Stimulated activated CD4-positive, alpha-beta T cell treated with anti-CD3 and anti-CD28 coated beads, Interleukin-2, amount 100 ng/mL, for 24 hours (primary cell): ENCODE measurements at regions not wholly inside any gene's neighbourhood (a gene's known extent, or its start where the extent isn't known, plus 50 kb on each side); places are given as distances from the start of the nearest gene placed in this dataset.
A peak's percentile ranks its signal among the peaks of the same experiment; 100 is the strongest.

Experiments used
- DNase-seq, 2 donors: peaks; one replicate each; pipeline ENCODE4 v3.0.0-alpha.2; 2020

DNA sequence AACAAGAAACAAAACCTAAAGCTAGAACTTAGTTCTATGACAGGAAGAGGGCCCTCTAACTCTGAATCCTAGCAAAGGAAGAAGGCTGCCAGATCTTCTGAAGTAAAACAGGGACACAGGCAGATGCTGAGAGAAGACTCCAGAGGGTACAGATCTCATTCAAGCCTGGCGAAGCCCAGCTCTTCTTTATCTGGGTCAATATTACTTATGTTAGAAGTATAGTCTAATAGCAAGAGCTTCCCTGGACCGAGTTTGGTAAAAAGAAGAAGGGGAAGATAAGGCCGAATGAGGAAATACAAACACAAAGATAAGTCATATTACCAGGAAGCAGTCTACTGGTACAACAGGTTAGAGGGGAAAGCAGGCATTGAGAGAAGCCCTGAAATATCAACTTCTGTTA lies 79.9 kb upstream of the CCDC91 start:
- DNase-seq = no peak

DNA sequence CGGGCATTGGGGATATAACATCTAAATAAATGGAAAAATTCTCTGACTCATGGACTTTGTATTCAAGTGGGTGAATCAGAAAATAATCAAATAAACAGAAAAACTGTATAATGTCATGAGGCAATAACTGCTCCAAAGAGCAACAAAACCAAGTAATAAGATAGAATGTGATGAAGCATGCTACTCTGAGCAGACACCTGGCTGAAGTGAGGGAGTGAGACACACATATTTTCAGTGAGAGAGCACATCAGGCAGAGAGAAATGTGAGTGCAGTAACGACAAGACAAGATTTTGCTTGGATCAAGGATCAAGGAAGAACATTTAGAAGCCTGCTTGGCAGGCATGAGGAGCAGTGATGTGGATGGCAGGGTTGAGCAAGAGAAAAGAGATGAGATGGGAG lies 75.8 kb upstream of the CCDC91 start:
- no peak for DNase-seq

DNA sequence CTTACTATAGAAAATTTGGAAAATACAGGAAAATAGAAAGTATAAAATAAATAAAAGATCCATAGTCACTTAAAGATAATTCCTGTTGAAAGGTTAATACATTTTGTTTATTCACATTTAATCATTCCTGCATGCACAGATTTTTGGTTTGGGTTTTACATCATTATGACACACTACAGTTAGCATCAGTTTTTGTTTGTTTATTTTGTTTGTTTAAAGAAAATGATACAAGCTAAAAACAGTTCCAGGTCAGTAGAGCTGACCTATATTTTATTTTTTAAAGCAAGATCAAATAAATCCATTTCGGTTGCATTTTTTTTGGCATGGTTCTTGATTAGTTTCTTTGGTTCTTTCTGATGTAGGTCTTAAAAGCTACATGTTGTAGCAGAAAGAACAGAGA lies 68.8 kb upstream of the CCDC91 start:
- no peak for DNase-seq

DNA sequence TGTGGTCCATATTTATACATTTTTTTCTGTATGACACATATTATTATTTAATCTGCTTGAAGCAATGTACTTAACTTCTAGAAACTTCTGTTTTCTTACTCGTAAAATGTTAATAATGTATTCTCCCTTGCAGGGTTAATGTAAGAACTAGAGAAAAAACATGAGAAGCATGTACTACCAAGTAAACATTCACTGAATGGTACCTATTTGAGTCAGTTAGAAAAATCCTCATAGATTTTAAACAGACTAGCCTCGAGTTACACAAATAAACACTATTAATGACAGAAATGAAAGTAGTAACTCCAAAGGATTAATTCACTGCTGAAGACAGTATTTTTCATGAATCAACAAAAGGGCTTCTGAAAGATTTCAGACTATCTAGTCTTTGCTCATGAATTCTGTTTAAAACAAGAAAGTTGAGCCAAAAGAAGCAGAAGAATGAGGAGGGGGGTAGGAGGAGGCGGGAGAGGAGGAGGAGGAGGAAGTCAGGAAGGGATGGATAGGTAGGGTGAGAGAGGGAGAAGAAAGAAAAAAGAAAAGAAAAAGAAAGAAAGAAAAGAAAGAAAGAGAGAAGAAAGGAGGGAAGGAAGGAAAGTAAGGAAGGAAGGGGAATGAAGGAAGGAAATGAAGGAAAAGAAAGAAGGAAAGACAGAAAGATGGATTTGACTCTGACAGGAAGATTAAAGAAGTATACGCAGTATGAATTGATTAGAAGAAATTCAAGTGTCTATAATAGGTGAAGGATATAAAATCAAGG lies 68.2 kb upstream of the CCDC91 start:
- DNase-seq = no peak

DNA sequence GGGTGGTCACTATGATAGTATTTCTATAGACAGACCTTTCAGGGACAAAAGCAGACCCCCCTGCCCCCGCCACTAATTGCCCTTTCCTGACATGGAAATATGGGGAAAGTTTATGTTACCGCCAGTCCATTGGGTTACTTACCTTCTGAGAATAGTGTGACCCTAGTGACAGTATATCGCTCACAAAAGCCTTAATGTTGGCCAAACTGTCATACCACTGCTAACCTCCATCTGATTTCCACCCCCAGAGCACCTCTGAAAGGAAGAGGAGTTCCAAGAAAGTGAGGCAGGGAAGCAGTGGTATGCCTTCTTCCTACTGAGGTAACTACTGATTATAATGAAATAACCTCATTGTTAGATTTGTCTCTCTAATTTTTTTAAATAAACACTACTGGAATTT lies 67.5 kb upstream of the CCDC91 start:
- DNase-seq = no peak

DNA sequence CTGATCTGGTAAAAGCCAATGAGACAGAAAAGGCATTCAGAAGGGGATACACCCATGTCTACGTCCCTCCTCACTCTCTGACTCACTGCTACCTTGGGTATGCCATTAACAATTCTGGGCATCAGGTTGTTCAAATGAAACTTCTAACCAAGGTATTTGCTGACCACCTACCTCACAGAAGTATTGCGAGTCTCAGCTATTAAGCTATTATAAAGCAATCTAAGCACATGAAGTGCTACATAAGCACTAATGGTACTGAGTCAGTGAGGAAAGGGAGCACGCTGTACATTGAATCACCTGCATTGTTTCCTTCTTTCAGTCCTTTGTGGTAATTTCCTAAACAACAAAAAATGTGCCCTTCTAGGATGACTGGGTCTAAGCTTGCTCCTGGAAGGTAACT lies 62.8 kb upstream of the CCDC91 start:
- no peak for DNase-seq

DNA sequence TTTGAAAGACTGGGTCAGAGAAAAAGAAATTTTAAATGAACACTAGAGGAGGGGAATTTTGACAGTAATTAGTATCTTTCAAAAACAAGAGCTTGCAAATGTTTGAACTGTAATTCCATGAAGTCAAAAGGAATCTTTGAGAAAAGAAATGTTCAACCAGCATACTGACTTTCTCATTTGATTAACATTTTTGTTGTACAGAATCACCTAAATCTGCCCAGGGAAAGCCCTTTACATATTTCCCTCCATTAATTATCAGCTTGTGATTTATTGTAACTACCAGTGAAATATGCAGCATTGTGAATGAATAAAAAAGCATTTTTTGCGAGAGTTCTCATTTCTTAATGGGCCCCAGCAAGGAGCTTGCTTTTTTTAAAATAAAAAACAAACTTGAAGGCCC lies 61.2 kb upstream of the CCDC91 start:
- no peak for DNase-seq

DNA sequence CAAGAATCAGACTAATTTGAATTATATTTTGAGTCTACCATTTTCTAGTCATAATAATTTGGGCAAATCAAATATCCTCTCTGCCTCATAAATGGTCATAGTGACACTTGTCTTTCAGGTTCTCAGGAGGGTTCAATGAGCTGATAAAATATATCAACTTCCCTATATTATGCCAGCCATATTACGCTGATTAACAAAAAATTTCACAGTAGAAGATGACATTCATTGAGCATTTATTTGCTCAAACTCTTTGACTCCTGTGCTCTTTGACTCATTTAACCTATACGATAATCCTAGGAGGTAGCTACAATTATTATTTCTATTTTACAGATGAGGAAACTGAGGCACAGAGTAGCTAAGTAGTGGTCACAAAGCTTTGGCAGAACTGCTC lies 60.0 kb upstream of the CCDC91 start:
- DNase-seq = no peak

DNA sequence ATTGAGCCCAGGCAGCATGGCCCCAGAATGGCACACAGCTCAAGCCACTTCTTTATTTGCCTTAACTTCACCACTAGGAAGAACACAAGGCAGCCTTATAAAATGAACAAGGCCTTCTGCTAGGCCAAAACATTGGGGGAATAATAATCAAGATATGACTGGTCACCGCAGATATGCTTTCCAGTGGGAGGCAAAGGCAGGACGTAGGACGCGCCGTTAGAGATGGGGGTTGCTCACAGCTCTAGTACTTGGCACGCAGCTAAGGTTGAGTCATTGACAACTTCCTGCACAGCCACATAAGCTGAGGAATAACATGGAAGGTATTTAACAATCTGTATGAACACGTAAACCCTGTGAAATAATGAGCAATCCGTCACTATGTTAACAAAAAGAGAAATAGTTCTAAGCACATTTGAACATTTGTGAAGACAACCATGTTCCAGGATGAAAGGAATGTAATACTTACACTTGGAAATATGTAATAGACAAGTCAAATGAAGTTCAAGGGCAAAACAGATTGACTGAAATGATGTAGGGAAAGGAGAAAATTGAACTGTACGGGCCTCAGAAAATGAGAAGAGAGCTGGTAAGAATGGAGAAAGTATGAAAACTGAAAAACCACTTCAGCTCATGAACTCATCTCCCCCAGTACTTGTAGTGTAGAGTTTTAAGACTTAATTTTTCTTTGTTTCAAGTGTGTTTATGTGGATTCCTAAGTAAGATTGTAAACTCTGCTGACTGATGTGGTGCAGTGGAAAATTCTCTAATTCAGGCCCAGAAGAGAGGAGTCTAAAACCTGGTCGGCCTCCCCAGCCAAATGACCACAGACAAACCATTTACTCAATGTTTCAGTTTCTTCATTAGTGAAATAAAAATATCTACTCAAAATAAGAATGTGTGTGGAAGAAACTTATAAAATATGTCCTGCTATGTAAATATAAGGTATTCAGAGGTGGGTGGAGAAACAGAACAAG lies 59.3 kb upstream of the CCDC91 start:
- DNase-seq = peak; percentile 2 to 18

DNA sequence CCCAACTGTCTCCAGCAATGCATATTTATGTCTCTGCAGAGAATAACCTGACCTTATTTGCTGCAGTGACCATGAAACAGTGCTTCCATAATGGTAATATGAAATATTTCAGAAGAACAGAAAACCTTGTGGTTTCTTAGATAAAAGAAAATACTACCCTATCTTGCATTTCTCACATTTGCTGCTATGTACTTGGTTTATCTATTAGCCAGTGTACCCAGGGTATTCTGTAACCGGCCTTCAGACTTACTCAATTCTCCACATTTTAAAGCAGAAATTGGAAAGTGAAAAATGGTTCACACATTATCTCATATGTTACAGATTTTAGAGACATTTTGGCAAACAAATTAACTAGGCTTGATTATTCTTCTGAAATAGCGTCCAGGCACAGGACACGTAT lies 57.9 kb upstream of the CCDC91 start:
- DNase-seq = no peak

DNA sequence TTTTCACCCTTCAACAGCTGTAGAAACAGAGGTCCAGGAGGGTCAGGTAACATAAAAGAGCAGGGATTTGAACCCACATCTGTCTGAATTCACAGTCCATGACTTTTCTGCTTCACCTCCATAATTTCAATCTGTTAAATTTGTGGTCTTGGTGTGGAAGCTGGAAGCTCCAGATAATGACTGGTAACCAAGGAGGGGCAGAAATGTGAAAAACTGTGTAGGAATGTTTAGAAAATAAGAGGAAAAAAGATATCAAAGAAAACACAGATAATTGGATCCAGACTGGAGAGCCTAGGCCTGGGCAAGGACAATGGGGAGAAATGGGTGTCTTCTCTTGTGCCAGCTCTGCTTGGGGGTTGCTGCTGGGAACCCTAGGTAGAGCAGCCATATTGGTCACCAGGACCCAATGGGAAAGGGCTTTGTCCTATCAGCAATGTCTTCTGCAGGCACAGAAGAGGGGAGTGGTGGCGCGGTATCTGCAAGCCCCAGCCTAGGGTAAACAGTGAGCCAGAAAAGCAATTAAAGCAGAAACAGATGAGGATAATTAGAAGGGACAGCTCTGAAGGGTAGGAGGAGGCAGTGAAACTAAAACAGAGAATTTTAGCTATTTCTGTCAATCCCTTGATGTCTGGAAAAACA lies 54.3 kb upstream of the CCDC91 start:
- no peak for DNase-seq

DNA sequence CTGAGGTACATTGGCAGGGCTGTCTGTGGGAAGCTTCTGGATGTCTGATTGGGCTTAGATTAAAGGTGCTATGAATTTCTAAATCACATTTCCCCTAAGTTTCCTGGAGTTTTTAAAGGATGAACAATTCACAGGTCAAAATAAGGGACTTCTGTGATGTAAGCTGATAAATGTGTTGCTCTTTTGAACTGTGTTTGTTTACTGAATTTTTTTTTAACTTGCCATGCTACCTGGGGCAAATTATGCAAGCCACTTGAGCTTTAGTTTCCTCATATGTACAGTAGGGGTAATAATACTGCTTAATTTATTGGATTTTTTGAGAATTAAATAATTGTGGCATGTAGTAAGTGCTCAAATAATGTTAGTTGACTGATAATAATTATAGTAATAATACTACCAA lies 52.8 kb upstream of the CCDC91 start:
- DNase-seq = no peak

DNA sequence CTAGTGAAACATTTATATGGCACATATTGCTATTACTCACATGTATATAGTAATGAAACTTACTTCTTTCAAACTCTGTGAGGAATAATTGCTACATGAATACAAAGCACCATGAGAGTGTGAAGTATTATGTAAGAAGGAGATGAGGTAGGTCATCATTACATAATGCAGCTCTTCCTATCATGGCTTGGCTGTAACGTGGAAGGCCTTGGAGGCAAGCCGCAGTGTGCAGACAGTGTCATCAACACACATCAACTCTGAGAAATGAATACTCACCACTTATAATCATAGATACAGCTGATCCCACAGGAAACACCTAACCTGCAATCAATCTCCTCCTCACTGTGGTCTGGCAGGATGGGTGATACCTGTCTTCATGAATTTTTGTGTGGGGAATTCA lies 49.9 kb upstream of the CCDC91 start:
- DNase-seq = no peak
